ENCODE measurements at regions not wholly inside any gene's neighbourhood (a gene's known extent, or its start where the extent isn't known, plus 50 kb on each side); places are given as distances from the start of the nearest gene placed in this dataset.

GRCh38 chr3:189563853-189564563 lies 67.2 kb upstream of the TP63 start:
- DNase-seq: peak; percentile 40

GRCh38 chr3:189566550-189567130 lies 64.5 kb upstream of the TP63 start:
- DNase-seq: no peak

GRCh38 chr3:189567322-189567721 lies 63.9 kb upstream of the TP63 start:
- no peak for DNase-seq

GRCh38 chr3:189567766-189568420 lies 63.3 kb upstream of the TP63 start:
- no peak for DNase-seq

GRCh38 chr3:189568961-189569360 lies 62.2 kb upstream of the TP63 start:
- no peak for DNase-seq

GRCh38 chr3:189569473-189569872 lies 61.7 kb upstream of the TP63 start:
- no peak for DNase-seq

GRCh38 chr3:189570916-189571315 lies 60.3 kb upstream of the TP63 start:
- DNase-seq: no peak

- DNase-seq: no peak
These were observed 58.9 kb upstream of the TP63 start for GRCh38 chr3:189572249-189572648.

- DNase-seq: no peak
These were observed 58.2 kb upstream of the TP63 start for GRCh38 chr3:189573004-189573403.

- DNase-seq: no peak
These were observed 54.7 kb upstream of the TP63 start for GRCh38 chr3:189576486-189576885.

GRCh38 chr3:189577050-189577951 lies 53.9 kb upstream of the TP63 start:
- DNase-seq: no peak

- DNase-seq: no peak
These were observed 51.0 kb upstream of the TP63 start for GRCh38 chr3:189580190-189580589.

All from stimulated activated CD8-positive, alpha-beta memory T cell treated with anti-CD3 and anti-CD28 coated beads, Interleukin-4, amount 100 ng/mL, for 48 hours (primary cell).